Thoracic aorta (tissue), 2 donors: ENCODE measurements at regions not wholly inside any gene's neighbourhood (a gene's known extent, or its start where the extent isn't known, plus 50 kb on each side); places are given as distances from the start of the nearest gene placed in this dataset.
A peak's percentile ranks its signal among the peaks of the same experiment; 100 is the strongest.

Experiments
- ATAC-seq: fragments of 150-250 bp; one replicate; pipeline ENCODE4 v1.8.0; 2017; ENCODE audit warnings: low read depth; ENCODE audit not compliant: insufficient number of reproducible peaks, low FRiP score
- DNase-seq: peaks from one replicate; pipeline ENCODE4 v3.0.0-alpha.2; 2020; ENCODE audit warnings: low spot score
- H3K27ac ChIP-seq, 2 donors: fragments of 200-600 bp; sonication (generic); 1 replicate in 1 of 2; 2 replicates in 1 of 2; pipeline ENCODE4 v1.5.1; 2016; ENCODE audit warnings: mild to moderate bottlenecking in 2 of 2, moderate library complexity in 2 of 2
- H3K27me3 ChIP-seq: fragments of 200-600 bp; sonication (generic); replicated peaks from 2 replicates; pipeline ENCODE4 v1.6.0; 2016; ENCODE audit warnings: mild to moderate bottlenecking; ENCODE audit not compliant: insufficient read depth
- H3K36me3 ChIP-seq: fragments of 200-600 bp; sonication (generic); one replicate; pipeline ENCODE4 v1.5.1; 2016
- H3K4me1 ChIP-seq, 2 donors: fragments of 200-600 bp; sonication (generic); 1 replicate in 1 of 2; 2 replicates in 1 of 2; pipeline versions ENCODE4 v1.5.1 to v1.6.0; 2016; ENCODE audit warnings: low read depth in 2 of 2, mild to moderate bottlenecking in 1 of 2; ENCODE audit not compliant: control insufficient read depth in 1 of 2
- H3K4me3 ChIP-seq: fragments of 200-600 bp; sonication (generic); 2 replicates; pipeline ENCODE4 v1.5.1; 2016; ENCODE audit warnings: mild to moderate bottlenecking
- H3K9me3 ChIP-seq: fragments of 200-600 bp; sonication (generic); 2 replicates; pipeline ENCODE4 v1.5.1; 2016
- TF ChIP-seq, protein P1 (sequence below): fragments of 200-600 bp; sonication (generic); IDR thresholded peaks from one replicate; pipeline ENCODE4 v1.5.1; 2019; ENCODE audit warnings: antibody characterized with exemption

DNA sequence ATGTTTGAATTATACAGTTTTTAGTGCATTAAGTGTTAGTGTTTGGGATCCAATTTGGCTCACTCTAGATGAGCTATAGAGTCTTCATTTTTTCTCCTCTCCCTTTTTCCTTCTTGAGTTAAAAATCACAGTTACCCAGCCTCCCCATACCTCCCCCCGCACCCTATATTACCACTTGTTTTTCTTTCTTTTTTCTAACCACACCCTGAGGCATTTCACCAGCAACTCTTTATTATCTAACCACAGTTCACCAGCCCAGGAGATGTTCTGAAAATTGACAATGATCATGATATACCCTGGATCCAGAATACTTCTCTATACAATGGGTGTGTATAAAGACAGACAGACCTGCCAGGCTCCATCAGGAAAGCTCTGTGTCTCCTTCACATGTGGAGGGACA, 86.5 kb upstream of the UBL3 start:
- Histone ChIP-seq H3K27ac (no peak overlapping the region), H3K4me1 (no peaks in the 10 kb centered on the region), H3K27me3 (no peaks in the 10 kb centered on the region), H3K9me3 (peaks cover 3% of the 10 kb centered on the region), H3K4me3 (no peak overlapping the region), H3K36me3 (no peaks in the 10 kb centered on the region)
- ATAC-seq (no peak), DNase-seq (no peak)
- TF ChIP-seq, protein P1, sequence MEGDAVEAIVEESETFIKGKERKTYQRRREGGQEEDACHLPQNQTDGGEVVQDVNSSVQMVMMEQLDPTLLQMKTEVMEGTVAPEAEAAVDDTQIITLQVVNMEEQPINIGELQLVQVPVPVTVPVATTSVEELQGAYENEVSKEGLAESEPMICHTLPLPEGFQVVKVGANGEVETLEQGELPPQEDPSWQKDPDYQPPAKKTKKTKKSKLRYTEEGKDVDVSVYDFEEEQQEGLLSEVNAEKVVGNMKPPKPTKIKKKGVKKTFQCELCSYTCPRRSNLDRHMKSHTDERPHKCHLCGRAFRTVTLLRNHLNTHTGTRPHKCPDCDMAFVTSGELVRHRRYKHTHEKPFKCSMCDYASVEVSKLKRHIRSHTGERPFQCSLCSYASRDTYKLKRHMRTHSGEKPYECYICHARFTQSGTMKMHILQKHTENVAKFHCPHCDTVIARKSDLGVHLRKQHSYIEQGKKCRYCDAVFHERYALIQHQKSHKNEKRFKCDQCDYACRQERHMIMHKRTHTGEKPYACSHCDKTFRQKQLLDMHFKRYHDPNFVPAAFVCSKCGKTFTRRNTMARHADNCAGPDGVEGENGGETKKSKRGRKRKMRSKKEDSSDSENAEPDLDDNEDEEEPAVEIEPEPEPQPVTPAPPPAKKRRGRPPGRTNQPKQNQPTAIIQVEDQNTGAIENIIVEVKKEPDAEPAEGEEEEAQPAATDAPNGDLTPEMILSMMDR: no peak

DNA sequence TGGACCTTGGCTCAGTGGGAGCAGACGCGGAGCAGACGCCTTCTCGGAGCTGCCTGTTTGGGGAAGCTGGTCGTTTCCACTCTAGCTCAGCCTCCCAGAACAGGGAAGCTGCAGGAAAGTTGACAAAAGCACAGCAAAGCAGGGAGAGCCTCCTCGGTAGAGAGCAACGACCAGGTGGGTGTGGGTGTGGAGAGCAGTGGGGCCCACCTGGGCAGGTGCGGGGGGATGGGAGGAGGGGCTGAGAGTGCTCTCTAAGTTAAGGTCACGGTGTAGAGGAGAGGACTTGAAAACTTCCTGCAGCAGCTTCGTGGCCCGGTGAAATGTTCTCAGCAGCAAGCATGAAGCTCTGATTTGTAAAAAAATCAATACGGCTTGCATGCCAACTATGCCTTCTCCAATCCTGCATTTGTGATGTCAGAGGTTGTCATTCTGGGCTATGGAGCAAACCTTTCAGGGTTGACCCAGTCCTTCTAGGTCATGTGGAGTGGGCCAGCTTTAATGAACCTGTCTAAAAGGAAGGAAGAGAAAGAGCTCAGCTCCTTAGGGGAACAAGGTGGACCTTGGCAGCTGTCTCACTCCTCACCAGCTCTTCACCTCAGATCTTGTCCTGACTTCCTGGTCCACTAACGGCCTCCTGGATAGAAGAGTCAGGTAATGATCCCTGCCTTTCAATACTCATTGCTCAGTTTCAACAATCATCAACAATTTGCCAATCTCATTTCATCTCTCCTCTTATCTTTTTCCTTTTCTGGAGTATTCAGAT, 85.8 kb upstream of the UBL3 start:
- ATAC-seq (no peak), DNase-seq (no peak)
- Histone ChIP-seq H3K4me3 (peak overlapping the region; percentile 28), H3K4me1 (no peaks in the 10 kb centered on the region), H3K36me3 (no peaks in the 10 kb centered on the region), H3K27ac (no peak overlapping the region), H3K27me3 (no peaks in the 10 kb centered on the region), H3K9me3 (peaks cover 3% of the 10 kb centered on the region)
- TF ChIP-seq, protein P1: no peak

- Histone ChIP-seq H3K4me1 (no peaks in the 10 kb centered on the region), H3K4me3 (peak overlapping the region; percentile 28), H3K27ac (no peak overlapping the region), H3K36me3 (no peaks in the 10 kb centered on the region), H3K27me3 (no peaks in the 10 kb centered on the region), H3K9me3 (peaks cover 3% of the 10 kb centered on the region)
- no peak for DNase-seq
- TF ChIP-seq, protein P1: no peak
- no peak for ATAC-seq
These were observed 85.0 kb upstream of the UBL3 start for GRCh38 chr13:29935309-29935981.

DNA sequence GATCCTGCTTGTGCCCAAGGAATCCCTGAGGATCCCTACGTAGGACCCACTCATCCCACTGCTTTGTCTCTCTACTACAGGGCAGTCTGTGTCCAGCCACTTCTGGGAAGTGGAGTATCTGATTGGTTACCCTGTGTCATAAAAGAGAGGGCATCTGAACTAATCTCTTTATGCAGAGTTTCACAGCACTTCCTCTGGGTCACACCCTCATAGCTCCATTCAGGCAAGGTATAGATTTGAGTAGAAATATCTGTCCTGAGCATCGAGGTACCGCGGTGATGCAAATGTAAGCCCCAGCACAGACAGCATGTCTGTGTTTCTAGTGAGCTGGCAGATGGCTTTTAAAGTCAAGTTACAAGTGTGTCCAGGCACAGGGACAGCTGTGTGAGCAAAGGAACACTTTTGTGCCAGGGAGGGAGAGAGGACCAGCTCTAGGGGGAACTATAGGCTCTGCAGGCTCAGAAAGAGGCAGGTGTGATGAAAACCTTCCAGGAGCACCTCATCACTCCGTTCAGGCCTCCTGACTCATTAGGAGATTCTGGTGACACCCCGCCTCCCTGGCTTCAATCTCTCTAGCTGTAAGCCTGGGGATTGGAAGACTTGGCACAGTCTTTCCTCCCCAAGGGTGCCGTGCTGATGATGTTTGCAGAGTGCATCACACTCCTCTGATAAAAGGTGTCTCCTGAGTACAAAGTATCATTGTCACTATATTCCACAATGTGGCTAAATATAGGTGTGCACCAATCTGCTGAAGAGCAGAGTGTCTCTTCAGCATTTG, 84.3 kb upstream of the UBL3 start:
- H3K27me3 ChIP-seq: no peaks in the 10 kb centered on the region
- H3K27ac ChIP-seq: no peak overlapping the region
- TF ChIP-seq, protein P1: no peak
- H3K9me3 ChIP-seq: peaks cover 3% of the 10 kb centered on the region
- DNase-seq: no peak
- H3K4me3 ChIP-seq: no peak overlapping the region
- no peaks in the 10 kb centered on the region for H3K4me1 ChIP-seq
- H3K36me3 ChIP-seq: no peaks in the 10 kb centered on the region
- no peak for ATAC-seq

GRCh38 chr13:29933401-29933800, 83.0 kb upstream of the UBL3 start:
- Histone ChIP-seq H3K4me3 (no peak overlapping the region), H3K4me1 (no peaks in the 10 kb centered on the region), H3K36me3 (no peaks in the 10 kb centered on the region), H3K27me3 (no peaks in the 10 kb centered on the region), H3K9me3 (peaks cover 3% of the 10 kb centered on the region), H3K27ac (no peak overlapping the region)
- ATAC-seq (no peak), DNase-seq (no peak)
- TF ChIP-seq, protein P1: no peak
